GM21723 (cell line): ENCODE measurements at regions not wholly inside any gene's neighbourhood (a gene's known extent, or its start where the extent isn't known, plus 50 kb on each side); places are given as distances from the start of the nearest gene placed in this dataset.
"Not testable (repeated sequence)": the region's sequence is repeated elsewhere in the genome, so short reads cannot be mapped to it uniquely, and the experiment has no call there.

ENCODE experiments used
- ATAC-seq: cut with Tn5 transposase; IDR thresholded peaks from one replicate; pipeline ENCODE4 v1.9.1; 2021; ENCODE audit warnings: mild to moderate bottlenecking, moderate library complexity; ENCODE audit not compliant: unreplicated experiment

DNA sequence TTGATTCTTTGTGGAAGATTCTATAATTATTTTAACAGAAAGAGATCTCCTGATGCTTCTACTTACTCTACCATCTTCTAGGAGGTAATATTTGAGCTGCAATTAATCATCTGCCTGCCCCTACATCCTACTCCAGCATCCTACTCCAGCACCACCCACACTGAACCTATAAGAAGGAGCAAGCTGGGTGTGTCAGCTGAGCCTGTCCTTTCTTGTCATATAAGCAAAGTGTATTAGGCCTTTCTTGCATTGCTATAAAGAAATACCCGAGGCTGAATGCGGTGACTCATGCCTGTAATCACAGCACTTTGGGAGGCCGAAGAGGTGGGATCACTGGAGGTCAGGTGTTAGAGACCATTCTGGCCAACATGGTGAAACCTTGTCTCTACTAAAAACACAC lies 84.2 kb upstream of the ARG1 start:
- no peak for ATAC-seq

DNA sequence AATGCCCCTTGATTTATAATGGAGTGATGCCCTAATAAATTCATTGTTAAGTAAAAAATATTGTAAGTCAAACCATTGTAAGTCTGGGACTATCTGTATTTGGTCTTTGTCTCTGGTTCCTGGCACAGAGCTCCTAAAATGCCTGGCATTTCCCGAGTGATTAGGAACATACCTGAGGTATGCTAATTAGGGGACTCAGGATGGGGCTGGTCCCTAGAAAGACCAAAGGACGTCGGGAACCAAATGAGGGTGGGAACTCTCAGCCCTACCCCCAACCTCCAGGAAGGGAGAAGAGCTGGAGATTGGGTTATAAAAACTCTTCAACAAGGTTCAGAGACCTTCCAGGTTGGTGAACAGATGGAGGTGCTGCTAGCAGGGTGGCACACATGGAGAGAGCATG lies 82.6 kb upstream of the ARG1 start:
- no peak for ATAC-seq

DNA sequence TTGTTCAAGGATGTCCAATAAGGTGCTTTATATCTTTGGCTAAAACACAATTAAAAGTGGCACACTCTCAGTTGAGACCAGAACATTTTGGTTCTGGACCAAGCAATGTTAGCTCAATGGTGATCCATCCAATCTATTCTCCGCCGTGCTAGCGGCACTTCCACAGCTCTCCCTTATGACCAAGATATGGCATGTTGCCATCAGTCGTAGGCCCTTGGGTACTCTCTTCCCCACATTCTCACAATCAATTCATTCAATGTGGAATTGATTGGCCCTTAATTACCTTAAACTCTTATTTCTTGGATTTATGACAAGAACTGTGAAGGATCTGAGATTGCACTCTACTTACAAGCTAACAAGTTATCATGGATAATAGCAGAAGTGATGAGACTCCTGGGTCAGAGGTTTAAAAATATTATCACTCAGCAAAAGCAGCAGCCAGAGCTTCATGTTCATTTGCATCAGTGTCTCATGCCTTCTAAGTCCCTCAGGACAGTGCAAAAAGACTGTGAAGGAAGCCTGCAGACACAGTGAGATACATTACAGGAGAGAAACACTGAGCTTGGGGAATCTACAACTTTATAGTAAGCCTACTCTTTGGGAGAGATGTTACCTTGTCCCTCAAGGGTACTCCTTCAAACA lies 80.0 kb upstream of the ARG1 start:
- no peak for ATAC-seq

DNA sequence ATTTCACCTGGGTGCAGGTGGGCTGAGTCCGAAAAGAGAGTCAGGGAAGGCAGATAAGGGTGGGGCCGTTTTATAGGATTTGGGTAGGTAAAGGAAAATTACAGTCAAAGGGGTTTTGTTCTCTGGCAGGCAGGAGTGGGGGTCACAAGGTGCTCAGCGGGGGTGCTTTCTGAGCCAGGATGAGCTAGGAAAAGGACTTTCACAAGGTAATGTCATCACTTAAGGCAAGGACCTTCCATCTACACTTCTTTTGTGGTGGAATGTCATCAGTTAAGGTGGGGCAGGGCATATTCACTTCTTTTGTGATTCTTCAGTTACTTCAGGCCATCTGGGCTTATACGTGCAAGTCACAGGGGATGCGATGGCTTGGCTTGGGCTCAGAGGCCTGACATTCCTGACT lies 68.6 kb upstream of the ARG1 start:
- ATAC-seq = not testable (repeated sequence)

GRCh38 chr6:131510094-131510493 lies 62.9 kb upstream of the ARG1 start:
- no peak for ATAC-seq

GRCh38 chr6:131510591-131510990 lies 62.4 kb upstream of the ARG1 start:
- ATAC-seq = no peak

- peak; percentile 98 for ATAC-seq
Observed at GRCh38 chr6:131519670-131520436, 53.2 kb upstream of the ARG1 start.
